ENCODE measurements at regions not wholly inside any gene's neighbourhood (a gene's known extent, or its start where the extent isn't known, plus 50 kb on each side); places are given as distances from the start of the nearest gene placed in this dataset.

GRCh38 chr5:35305336-35306020 is 75.2 kb upstream of the PRLR start:
- no peak for DNase-seq (ENCODE audit: low read depth)
- no peak overlapping the region for H3K4me3 ChIP-seq (ENCODE audit: low read depth, low read length)

- no peak for DNase-seq (ENCODE audit: low read depth)
- no peak overlapping the region for H3K4me3 ChIP-seq (ENCODE audit: low read depth, low read length)
These were observed 74.0 kb upstream of the PRLR start for GRCh38 chr5:35304291-35304690.

DNA sequence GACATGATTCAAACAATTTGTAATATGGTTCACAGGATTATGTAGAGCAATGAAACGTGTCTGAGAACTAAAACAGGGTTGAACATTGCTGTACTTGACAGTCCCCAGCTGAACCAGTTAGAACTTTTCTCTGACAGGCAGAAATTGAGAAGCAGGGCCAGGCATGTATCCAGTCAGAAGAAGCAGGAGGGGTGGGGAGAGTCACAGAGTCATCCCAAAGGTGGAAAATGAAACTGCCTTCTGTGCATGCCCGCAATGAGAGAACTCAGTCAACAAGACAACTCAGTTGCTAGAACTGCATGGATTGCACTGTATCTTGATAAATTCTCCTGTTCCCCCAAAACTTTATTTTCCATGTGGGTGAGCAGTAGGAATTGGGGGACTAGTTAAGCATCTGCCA is 72.9 kb upstream of the PRLR start:
- no peak overlapping the region for H3K4me3 ChIP-seq (ENCODE audit: low read depth, low read length)
- DNase-seq (ENCODE audit: low read depth) = no peak

- no peak overlapping the region for H3K4me3 ChIP-seq (ENCODE audit: low read depth, low read length)
- no peak for DNase-seq (ENCODE audit: low read depth)
These were observed 72.3 kb upstream of the PRLR start for GRCh38 chr5:35302544-35302943.

DNA sequence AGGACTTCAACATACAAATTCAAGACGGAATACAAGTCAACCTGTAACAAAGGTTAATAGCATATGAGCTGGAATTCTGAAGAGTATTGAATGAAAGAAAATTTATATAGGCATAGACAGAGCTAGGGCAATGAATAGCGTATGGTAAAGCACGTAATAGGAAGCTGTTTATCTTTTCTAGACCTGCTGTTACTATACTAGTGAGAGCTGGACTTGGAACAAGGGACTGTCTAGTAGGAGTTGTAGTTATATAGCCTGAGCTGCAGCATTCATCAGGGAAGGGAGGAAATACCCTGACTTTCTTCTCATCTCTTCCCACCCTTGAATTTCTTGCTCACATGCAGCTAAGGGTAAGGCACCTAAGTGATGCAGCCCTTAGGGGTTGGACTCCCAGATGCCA is 67.5 kb upstream of the PRLR start:
- DNase-seq (ENCODE audit: low read depth) = no peak
- H3K4me3 ChIP-seq (ENCODE audit: low read depth, low read length) = no peak overlapping the region

GRCh38 chr5:35294976-35295375 is 64.7 kb upstream of the PRLR start:
- no peak for DNase-seq (ENCODE audit: low read depth)
- no peak overlapping the region for H3K4me3 ChIP-seq (ENCODE audit: low read depth, low read length)

- H3K4me3 ChIP-seq (ENCODE audit: low read depth, low read length) = no peak overlapping the region
- DNase-seq (ENCODE audit: low read depth) = no peak
These were observed 63.7 kb upstream of the PRLR start for GRCh38 chr5:35294017-35294416.

GRCh38 chr5:35285435-35285834 is 55.1 kb upstream of the PRLR start:
- DNase-seq (ENCODE audit: low read depth) = no peak
- no peak overlapping the region for H3K4me3 ChIP-seq (ENCODE audit: low read depth, low read length)

GRCh38 chr5:35285011-35285410 is 54.7 kb upstream of the PRLR start:
- no peak for DNase-seq (ENCODE audit: low read depth)
- H3K4me3 ChIP-seq (ENCODE audit: low read depth, low read length) = no peak overlapping the region

- no peak for DNase-seq (ENCODE audit: low read depth)
These were observed 54.1 kb upstream of the PRLR start for GRCh38 chr5:35284364-35284763.

DNA sequence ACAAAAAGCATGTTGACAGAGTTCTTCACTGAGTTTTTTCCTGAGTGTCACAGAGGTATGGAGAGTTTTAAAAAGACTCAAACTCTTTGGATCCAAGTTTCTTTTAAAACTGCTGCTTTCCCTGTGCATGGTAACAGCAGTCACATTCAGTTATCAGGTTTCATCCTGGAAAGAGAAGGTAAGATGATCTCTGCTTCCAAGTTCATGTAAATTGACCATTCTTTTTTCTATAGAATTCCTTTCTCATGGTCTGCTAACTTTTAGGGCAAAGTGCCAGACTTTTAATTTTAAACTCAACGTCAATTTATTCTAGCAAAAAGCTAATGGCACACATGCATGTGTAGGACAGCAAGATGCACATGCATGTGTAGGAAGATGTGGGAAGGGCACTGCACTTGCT is 52.5 kb upstream of the PRLR start:
- no peak for DNase-seq (ENCODE audit: low read depth)
- H3K4me3 ChIP-seq (ENCODE audit: low read depth, low read length) = no peak overlapping the region

More at GRCh38 chr5:35284364-35284763, 54.1 kb upstream of the PRLR start:
- no peak overlapping the region for H3K4me3 ChIP-seq (ENCODE audit: low read depth, low read length)

DNA sequence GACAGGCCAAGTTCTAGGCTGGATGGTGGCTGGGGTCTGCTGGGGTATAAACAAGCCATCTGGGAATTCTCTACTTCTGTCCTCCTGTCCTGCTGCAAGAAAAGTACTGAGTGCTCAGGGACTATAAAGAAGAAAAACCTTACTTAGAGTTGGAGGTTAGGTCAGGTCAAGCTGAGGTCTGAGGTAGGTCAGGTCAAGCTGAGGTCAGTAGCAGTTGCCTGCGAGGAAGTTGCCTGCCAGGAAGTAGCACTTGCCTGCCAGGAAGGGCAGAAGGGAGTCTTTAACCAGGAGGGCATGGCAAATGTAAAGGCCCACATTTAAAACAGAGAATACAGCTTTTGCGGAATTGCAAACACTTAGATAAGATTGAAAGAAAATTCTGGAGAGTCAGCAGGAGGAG is 51.3 kb upstream of the PRLR start:
- H3K4me3 ChIP-seq (ENCODE audit: low read depth, low read length) = no peak overlapping the region
- no peak for DNase-seq (ENCODE audit: low read depth)

Data from skeletal muscle cell (primary cell).